IPS DF 6.9 (cell line): ENCODE measurements at regions not wholly inside any gene's neighbourhood (a gene's known extent, or its start where the extent isn't known, plus 50 kb on each side); places are given as distances from the start of the nearest gene placed in this dataset.
"Not testable (repeated sequence)": the region's sequence is repeated elsewhere in the genome, so short reads cannot be mapped to it uniquely, and the experiment has no call there.

Experiments
- DNase-seq: peaks from one replicate; pipeline ENCODE4 v3.0.0-alpha.2; 2013; ENCODE audit warnings: low read depth, low spot score
- H3K27ac ChIP-seq: one replicate; pipeline ENCODE4 v1.5.1; 2013; ENCODE audit warnings: low read length, control low read depth
- H3K27me3 ChIP-seq: 2 replicates; pipeline ENCODE4 v1.6.1; 2013; ENCODE audit warnings: mild to moderate bottlenecking, low read length; ENCODE audit not compliant: control insufficient read depth, insufficient read depth
- H3K36me3 ChIP-seq: 2 replicates; pipeline ENCODE4 v1.6.1; 2013; ENCODE audit warnings: low read length; ENCODE audit not compliant: control insufficient read depth, insufficient read depth
- H3K4me1 ChIP-seq: 2 replicates; pipeline ENCODE4 v1.6.1; 2013; ENCODE audit warnings: low read length; ENCODE audit not compliant: control insufficient read depth, insufficient read depth
- H3K4me3 ChIP-seq: 2 replicates; pipeline ENCODE4 v1.5.1; 2013; ENCODE audit warnings: mild to moderate bottlenecking, low read length
- H3K9me3 ChIP-seq: 2 replicates; pipeline ENCODE4 v1.6.1; 2013; ENCODE audit warnings: low read length, inconsistent platforms; ENCODE audit not compliant: control insufficient read depth, insufficient read depth
- WGBS: extraction: QIAGEN DNeasy Blood & Tissue Kit; methylation state at CpG from one replicate; pipeline ENCODE4 v1.1.7; 2013; ENCODE audit warnings: mixed read lengths, missing lambda C conversion rate; ENCODE audit not compliant: insufficient read length, insufficient coverage; 5-methylcytosine and 5-hydroxymethylcytosine counted together

DNA sequence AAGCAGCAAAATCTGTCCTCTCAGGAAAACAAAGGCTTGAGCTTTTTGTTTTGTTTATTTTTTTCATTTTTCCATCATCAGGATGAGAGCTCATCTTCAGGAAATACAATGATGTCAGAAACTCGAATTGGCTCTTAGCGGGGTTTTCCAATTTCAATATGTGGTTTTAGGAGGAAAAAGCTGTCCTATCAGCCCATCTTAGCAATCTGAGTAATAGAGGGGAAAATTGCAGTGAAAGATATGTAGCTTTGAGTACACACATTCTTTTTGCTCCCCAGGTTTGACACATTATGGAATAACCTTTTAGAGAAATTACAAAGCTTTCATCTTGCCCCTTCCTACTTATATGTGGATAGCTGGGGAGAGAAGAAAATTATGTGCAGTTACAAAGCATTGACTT, 113.6 kb upstream of the MYO3A start:
- no peak for DNase-seq
- Histone ChIP-seq H3K9me3 (no peaks in the 10 kb centered on the region), H3K36me3 (no peaks in the 10 kb centered on the region), H3K27me3 (no peaks in the 10 kb centered on the region), H3K4me3 (no peak overlapping the region), H3K4me1 (peaks cover 2% of the 10 kb centered on the region; the same call in 1 of the 2 replicates), H3K27ac (no peak overlapping the region)
- WGBS: no CpG with 5 or more reads among the region's 2 CpGs

DNA sequence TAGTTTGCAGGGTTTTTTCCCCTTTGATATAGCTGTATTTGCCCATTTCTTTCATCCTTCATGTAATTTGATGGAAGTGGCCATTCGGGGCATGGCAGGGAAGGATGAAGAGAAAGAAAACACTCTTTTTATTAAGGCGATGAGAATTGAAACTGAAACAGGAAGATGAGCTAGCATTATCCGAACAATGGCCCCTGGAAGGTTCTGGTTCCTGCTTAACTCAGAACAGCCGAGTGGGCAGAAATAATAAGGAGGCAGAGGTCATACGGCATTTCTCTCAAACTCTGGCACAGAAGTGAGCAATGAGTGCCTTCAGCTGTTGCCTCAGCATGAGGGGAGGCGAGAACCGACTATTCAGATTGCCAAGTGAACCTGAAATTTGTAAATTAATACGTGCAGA, 113.2 kb upstream of the MYO3A start:
- no peak for DNase-seq
- H3K4me3 ChIP-seq: no peak overlapping the region
- WGBS: no CpG with 5 or more reads among the region's 8 CpGs
- H3K9me3 ChIP-seq: no peaks in the 10 kb centered on the region
- no peaks in the 10 kb centered on the region for H3K27me3 ChIP-seq
- no peaks in the 10 kb centered on the region for H3K36me3 ChIP-seq
- H3K4me1 ChIP-seq: peaks cover 2% of the 10 kb centered on the region; the same call in 1 of the 2 replicates
- H3K27ac ChIP-seq: no peak overlapping the region

DNA sequence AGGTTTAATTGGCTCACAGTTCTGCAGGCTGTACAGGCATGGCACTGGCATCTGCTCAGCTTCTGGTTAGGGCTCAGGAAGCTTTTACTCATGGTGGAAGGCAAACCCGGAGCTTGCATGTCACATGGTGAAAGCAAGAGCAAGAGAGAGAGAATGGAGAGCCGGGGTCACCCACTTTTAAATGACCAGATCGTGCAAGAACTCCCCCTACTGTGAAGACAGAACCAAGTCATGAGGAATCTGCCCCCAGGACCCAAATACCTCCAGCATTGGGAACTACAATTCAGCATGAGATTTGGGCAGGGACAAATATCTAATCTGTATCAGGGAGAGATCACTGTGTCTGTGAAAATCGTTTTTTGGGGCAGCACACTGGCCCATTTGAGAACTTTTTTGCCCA, 110.0 kb upstream of the MYO3A start:
- Histone ChIP-seq H3K9me3 (no peaks in the 10 kb centered on the region), H3K36me3 (no peaks in the 10 kb centered on the region), H3K27me3 (no peaks in the 10 kb centered on the region), H3K4me3 (no peak overlapping the region), H3K27ac (no peak overlapping the region), H3K4me1 (no peaks in the 10 kb centered on the region; the same call in 1 of the 2 replicates)
- no peak for DNase-seq
- WGBS: no CpG with 5 or more reads among the region's 4 CpGs

DNA sequence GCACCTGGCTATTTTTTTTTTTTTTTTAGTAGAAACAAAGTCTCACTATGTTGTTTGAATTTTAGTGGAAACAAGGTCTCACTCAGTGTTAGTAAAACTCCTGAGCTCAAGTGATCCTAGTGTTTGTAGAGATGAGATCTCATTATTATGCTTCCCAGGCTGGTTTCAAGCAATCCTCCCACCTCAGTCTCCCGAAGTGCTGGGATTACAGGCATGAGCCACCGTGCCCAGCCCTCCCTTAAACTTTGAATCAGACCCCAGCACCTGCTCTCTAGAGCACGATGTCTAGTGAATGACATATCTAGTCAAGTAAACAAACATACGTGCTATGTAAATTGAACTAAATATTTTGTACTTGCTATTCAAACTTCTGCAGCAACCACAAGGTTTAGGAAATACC, 105.6 kb upstream of the MYO3A start:
- Histone ChIP-seq H3K4me3 (no peak overlapping the region), H3K27ac (no peak overlapping the region), H3K9me3 (no peaks in the 10 kb centered on the region), H3K4me1 (no peaks in the 10 kb centered on the region), H3K27me3 (no peaks in the 10 kb centered on the region), H3K36me3 (no peaks in the 10 kb centered on the region)
- WGBS: no CpG with 5 or more reads among the region's 4 CpGs
- no peak for DNase-seq

DNA sequence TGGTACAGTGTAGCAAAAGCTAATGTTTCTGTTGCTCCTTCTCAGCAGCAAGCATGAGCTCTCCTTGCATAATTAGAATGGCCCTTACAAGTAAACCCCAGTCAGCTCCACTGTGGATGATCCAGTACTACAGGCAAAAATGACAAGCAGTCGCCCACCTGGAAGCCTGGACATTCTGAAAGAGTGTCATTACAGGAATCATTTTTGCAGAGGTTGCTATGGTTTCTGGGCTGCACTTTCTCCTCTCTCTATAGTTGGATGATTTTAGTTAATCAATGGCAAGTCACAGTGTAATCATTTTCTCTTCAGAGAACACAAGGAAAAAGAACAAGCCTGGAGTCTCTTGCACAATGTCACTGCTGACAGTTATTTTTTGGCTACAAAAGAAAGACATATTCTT, 102.9 kb upstream of the MYO3A start:
- no peak overlapping the region for H3K4me3 ChIP-seq
- no CpG with 5 or more reads among the region's 1 CpG for WGBS
- H3K9me3 ChIP-seq: no peaks in the 10 kb centered on the region
- DNase-seq: no peak
- no peaks in the 10 kb centered on the region for H3K27me3 ChIP-seq
- H3K36me3 ChIP-seq: no peaks in the 10 kb centered on the region
- H3K27ac ChIP-seq: no peak overlapping the region
- no peaks in the 10 kb centered on the region for H3K4me1 ChIP-seq

DNA sequence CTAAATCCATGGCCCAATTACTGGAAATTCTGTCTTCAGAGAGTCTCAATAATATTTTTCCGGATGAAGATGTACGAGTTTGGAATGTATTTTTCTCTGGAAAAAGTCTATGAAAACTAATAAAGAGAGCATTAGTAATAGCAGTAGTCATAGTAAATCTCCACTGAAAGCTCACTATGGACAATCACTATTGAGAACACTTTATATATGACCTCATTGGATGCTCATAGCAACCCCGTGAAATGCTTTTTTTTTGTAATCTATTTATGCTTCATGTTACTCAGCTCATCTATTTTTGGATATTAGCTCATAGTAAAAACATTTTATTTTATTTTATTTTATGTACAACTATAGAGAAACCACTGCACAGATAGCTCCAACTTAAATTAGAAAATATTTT, 94.3 kb upstream of the MYO3A start:
- Histone ChIP-seq H3K27ac (no peak overlapping the region), H3K36me3 (no peaks in the 10 kb centered on the region), H3K27me3 (no peaks in the 10 kb centered on the region), H3K4me1 (no peaks in the 10 kb centered on the region), H3K9me3 (no peaks in the 10 kb centered on the region), H3K4me3 (no peak overlapping the region)
- WGBS: no CpG with 5 or more reads among the region's 3 CpGs
- no peak for DNase-seq

DNA sequence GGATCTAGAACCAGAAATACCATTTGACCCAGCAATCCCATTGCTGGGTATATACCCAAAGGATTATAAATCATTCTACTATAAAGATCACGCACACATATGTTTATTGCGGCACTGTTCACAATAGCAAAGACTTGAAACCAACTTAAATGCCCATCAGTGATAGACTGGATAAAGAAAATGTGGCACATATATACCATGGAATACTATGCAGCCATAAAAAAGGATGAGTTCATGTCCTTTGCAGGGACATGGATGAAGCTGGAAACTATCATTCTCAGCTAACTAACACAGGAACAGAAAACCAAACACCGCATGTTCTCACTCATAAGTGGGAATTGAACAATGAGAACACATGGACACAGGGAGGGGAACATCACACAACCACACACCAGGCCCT, 93.2 kb upstream of the MYO3A start:
- H3K4me3 ChIP-seq, H3K36me3 ChIP-seq, DNase-seq, H3K9me3 ChIP-seq, H3K4me1 ChIP-seq, H3K27ac ChIP-seq, H3K27me3 ChIP-seq: not testable (repeated sequence)
- WGBS: no CpG with 5 or more reads among the region's 3 CpGs

DNA sequence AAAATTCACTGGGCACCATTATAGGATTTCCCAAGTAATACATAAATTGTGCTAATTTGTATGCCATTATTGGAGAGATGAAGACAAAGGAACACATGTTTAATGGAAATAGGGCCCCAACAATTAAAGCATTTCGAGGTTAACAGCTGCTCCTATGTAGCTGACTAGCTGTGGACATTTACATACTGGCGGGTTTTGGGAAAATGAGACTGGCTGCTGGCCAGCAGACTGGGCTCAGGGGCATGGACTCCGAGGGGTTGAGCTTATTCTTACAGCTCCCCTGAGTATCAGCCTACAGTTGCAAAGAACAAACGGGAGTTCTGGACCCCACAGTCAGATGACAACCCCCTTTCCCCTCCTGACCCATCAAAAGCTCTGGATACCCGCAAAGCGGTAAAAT, 91.9 kb upstream of the MYO3A start:
- no CpG with 5 or more reads among the region's 6 CpGs for WGBS
- Histone ChIP-seq H3K4me3 (no peak overlapping the region), H3K9me3 (no peaks in the 10 kb centered on the region), H3K36me3 (no peaks in the 10 kb centered on the region), H3K27ac (no peak overlapping the region), H3K4me1 (no peaks in the 10 kb centered on the region), H3K27me3 (no peaks in the 10 kb centered on the region)
- DNase-seq: no peak

DNA sequence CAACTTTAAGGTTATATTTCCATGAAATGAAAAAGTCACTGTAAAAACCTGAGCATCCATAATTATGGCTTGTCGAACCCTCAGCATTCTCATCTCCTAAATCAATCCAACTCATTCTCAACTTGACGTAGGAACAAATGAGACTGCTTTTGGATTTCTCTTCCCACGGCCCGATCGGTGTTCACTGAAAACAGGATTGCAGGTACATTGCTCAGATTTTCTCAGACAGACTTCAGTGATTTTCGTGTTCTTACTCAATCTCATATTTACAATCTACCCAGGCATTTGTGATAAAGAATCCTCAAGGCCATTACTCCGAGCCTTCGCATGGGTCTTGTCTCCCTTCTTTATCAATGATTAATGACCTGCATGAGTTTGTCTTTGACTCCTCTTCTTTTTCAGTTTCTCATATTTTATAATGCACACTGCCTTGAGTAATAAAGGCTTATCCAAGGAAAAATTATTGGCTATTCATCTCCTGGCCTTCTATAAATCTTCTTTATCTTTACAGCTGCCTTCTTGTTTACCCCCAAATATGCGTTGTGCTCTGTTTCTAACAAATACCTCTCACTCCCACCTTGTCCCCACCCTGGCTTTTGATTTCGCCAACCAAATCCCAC, 90.4 kb upstream of the MYO3A start:
- H3K4me3 ChIP-seq: no peak overlapping the region
- no CpG with 5 or more reads among the region's 10 CpGs for WGBS
- H3K27ac ChIP-seq: no peak overlapping the region

DNA sequence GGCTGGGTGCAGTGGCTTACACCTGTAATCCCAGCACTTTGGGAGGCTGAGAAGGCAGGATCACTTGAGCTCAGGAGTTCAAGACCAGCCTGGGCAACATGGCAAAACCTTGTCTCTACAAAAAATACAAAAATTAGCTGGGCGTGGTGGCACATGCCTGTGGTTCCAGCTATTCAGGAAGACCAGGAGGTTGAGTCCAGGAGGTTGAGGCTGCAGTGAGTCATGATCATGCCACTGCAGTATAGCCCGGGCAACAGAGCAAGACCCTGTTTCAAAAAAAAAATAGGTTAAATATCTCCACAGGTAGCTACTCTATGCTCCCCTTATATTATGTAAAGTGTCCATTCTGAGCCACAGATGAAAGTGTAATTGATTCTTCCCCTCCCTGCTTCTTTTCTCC, 89.3 kb upstream of the MYO3A start:
- not testable (repeated sequence) for H3K4me3 ChIP-seq, DNase-seq, H3K36me3 ChIP-seq, H3K4me1 ChIP-seq, H3K27ac ChIP-seq, H3K9me3 ChIP-seq, H3K27me3 ChIP-seq
- no CpG with 5 or more reads among the region's 2 CpGs for WGBS

More for the DNA sequence above, 90.4 kb upstream of the MYO3A start:
- Histone ChIP-seq H3K4me1 (no peaks in the 10 kb centered on the region), H3K36me3 (no peaks in the 10 kb centered on the region), H3K9me3 (no peaks in the 10 kb centered on the region), H3K27me3 (no peaks in the 10 kb centered on the region)
- DNase-seq: no peak

DNA sequence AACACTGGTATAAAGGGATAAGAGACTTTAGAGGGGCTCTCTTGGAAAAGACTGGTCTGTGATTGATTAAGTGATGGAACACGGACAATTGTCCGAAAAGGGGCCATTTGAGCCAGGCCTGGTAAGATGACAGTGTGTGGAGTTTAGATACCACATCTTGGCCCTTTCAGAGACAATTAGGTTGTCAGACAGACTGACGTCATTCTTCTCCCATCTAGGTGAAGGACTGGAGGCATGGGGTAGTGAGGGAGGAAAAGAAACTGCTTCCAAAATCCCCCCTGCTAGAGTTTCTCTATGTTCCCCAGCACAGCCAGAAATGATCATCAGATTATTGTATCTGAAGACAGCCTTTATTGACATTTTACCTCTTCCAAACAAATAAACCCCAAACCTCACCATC, 84.8 kb upstream of the MYO3A start:
- Histone ChIP-seq H3K4me1 (no peaks in the 10 kb centered on the region), H3K36me3 (no peaks in the 10 kb centered on the region), H3K9me3 (no peaks in the 10 kb centered on the region), H3K27me3 (no peaks in the 10 kb centered on the region), H3K27ac (no peak overlapping the region), H3K4me3 (no peak overlapping the region)
- no CpG with 5 or more reads among the region's 3 CpGs for WGBS
- no peak for DNase-seq
